Sigmoid colon (tissue), 6 donors: ENCODE measurements at regions not wholly inside any gene's neighbourhood (a gene's known extent, or its start where the extent isn't known, plus 50 kb on each side); places are given as distances from the start of the nearest gene placed in this dataset.

Source experiments
- DNase-seq: peaks from one replicate; pipeline ENCODE4 v3.0.0-alpha.2; 2019
- H3K27ac ChIP-seq, 4 donors: fragments of 200-600 bp; sonication (generic); one replicate each; pipeline ENCODE4 v1.5.1; 2016 to 2019; ENCODE audit warnings: mild to moderate bottlenecking in 1 of 4
- H3K27me3 ChIP-seq, 3 donors: fragments of 200-600 bp; sonication (generic); one replicate each; pipeline ENCODE4 v1.5.1; 2019; ENCODE audit warnings: mild to moderate bottlenecking in 1 of 3
- H3K36me3 ChIP-seq, 4 donors: fragments of 200-600 bp; sonication (generic); one replicate each; pipeline ENCODE4 v1.5.1; 2016 to 2019
- H3K4me1 ChIP-seq, 4 donors: fragments of 200-600 bp; sonication (generic); one replicate each; pipeline ENCODE4 v1.5.1; 2017 to 2019
- H3K4me3 ChIP-seq, 4 donors: fragments of 200-600 bp; sonication (generic); one replicate each; pipeline ENCODE4 v1.5.1; 2017 to 2019; ENCODE audit warnings: mild to moderate bottlenecking in 2 of 4, moderate library complexity in 1 of 4
- H3K9me3 ChIP-seq, 4 donors: fragments of 200-600 bp in 3 of 4; sonication (generic) in 3 of 4; one replicate each; pipeline versions ENCODE4 v1.5.1 to v1.6.1; 2013 to 2019
- CTCF ChIP-seq, 4 experiments: fragments of 450-650 bp in 3 of 4; fragments of 200-600 bp in 1 of 4; IDR thresholded peaks; one replicate each; pipeline ENCODE4 v1.5.1; 2016 to 2019; ENCODE audit warnings: antibody characterized with exemption in 4 of 4, mild to moderate bottlenecking in 3 of 4, moderate library complexity in 2 of 4
- EP300 ChIP-seq, 4 donors: sonication (generic); formaldehyde crosslinking; IDR thresholded peaks; one replicate each; pipeline ENCODE4 v1.6.1; 2017; ENCODE audit warnings: antibody characterized with exemption in 4 of 4
- POLR2A ChIP-seq, 2 donors: fragments of 450-650 bp; IDR thresholded peaks; one replicate each; pipeline ENCODE4 v1.6.1; 2016; ENCODE audit warnings: antibody characterized with exemption in 2 of 2, mild to moderate bottlenecking in 2 of 2, moderate library complexity in 2 of 2
- POLR2AphosphoS5 ChIP-seq, 4 donors: sonication (generic); formaldehyde crosslinking; IDR thresholded peaks; one replicate each; pipeline ENCODE4 v1.6.1; 2017; ENCODE audit warnings: antibody characterized with exemption in 4 of 4
- WGBS, 2 donors: extraction: QIAGEN DNeasy Blood & Tissue Kit; methylation state at CpG; one replicate each; pipeline ENCODE4 v1.1.7; 2013; 5-methylcytosine and 5-hydroxymethylcytosine counted together
- intact Hi-C: fragments of 100-400 bp; cut with DNase I; formaldehyde crosslinking; loops from one replicate; pipeline ENCODE4 v1.15.1; 2023
- donor health status: healthy with polysubstance abuse.
- donor health status: healthy.

- Histone ChIP-seq H3K27ac (no peak overlapping the region), H3K27me3 (no peaks in the 10 kb centered on the region), H3K4me3 (no peak overlapping the region), H3K9me3 (no peaks in the 10 kb centered on the region), H3K36me3 (no peaks in the 10 kb centered on the region), H3K4me1 (no peaks in the 10 kb centered on the region)
- intact Hi-C loops, result no loop called here
- TF ChIP-seq POLR2A (IDR thresholded peaks at IDR 0.05) (no peak), EP300 (IDR thresholded peaks at IDR 0.05) (no peak), CTCF (IDR thresholded peaks at IDR 0.05) (no peak), POLR2AphosphoS5 (IDR thresholded peaks at IDR 0.05) (no peak)
- WGBS, 2 donors, result 86 to 92% methylated on average over 20 of the region's 20 CpGs
- DNase-seq, result no peak
These were observed 2017.3 kb downstream of the LRRC4C start for GRCh38 chr11:39442177-39442576.

GRCh38 chr11:39435641-39436040, 2023.8 kb downstream of the LRRC4C start:
- no peak overlapping the region for H3K27ac ChIP-seq
- no peaks in the 10 kb centered on the region for H3K9me3 ChIP-seq
- no peak for DNase-seq
- TF ChIP-seq POLR2A (IDR thresholded peaks at IDR 0.05), result no peak
- no peak for TF ChIP-seq CTCF (IDR thresholded peaks at IDR 0.05)
- H3K4me3 ChIP-seq, result no peak overlapping the region
- H3K4me1 ChIP-seq, result peaks cover 0 to 3% (median 0%) of the 10 kb centered on the region in 4 donors
- H3K36me3 ChIP-seq, result no peaks in the 10 kb centered on the region
- 88 to 89% methylated on average over 3 of the region's 3 CpGs for WGBS, 2 donors
- no peaks in the 10 kb centered on the region for H3K27me3 ChIP-seq
- intact Hi-C loops, result no loop called here

GRCh38 chr11:39434466-39434865, 2025.0 kb downstream of the LRRC4C start:
- Histone ChIP-seq H3K9me3 (no peaks in the 10 kb centered on the region), H3K36me3 (no peaks in the 10 kb centered on the region), H3K4me1 (peaks cover 0 to 3% (median 0%) of the 10 kb centered on the region in 4 donors), H3K27ac (no peak overlapping the region), H3K4me3 (no peak overlapping the region), H3K27me3 (no peaks in the 10 kb centered on the region)
- no peak for DNase-seq
- intact Hi-C loops, result no loop called here
- 68 to 75% methylated on average over 1 of the region's 1 CpG for WGBS, 2 donors
- TF ChIP-seq POLR2A (IDR thresholded peaks at IDR 0.05) (no peak), CTCF (IDR thresholded peaks at IDR 0.05) (no peak), POLR2AphosphoS5 (IDR thresholded peaks at IDR 0.05) (no peak)

- H3K36me3 ChIP-seq, result no peaks in the 10 kb centered on the region
- H3K4me1 ChIP-seq, result peaks cover 0 to 3% (median 0%) of the 10 kb centered on the region in 4 donors
- no peak overlapping the region for H3K4me3 ChIP-seq
- H3K27ac ChIP-seq, result no peak overlapping the region
- WGBS, 2 donors, result 2 to 22% methylated on average over 1 of the region's 1 CpG
- DNase-seq, result no peak
- H3K27me3 ChIP-seq, result no peaks in the 10 kb centered on the region
- H3K9me3 ChIP-seq, result no peaks in the 10 kb centered on the region
- intact Hi-C loops, result no loop called here
- no peak for TF ChIP-seq POLR2A (IDR thresholded peaks at IDR 0.05)
- TF ChIP-seq EP300 (IDR thresholded peaks at IDR 0.05), result no peak
- no peak for TF ChIP-seq CTCF (IDR thresholded peaks at IDR 0.05)
- no peak for TF ChIP-seq POLR2AphosphoS5 (IDR thresholded peaks at IDR 0.05)
These were observed 2026.5 kb downstream of the LRRC4C start for GRCh38 chr11:39432929-39433328.

GRCh38 chr11:39425226-39425625, 2034.2 kb downstream of the LRRC4C start:
- Histone ChIP-seq H3K27me3 (peaks cover 0 to 3% (median 0%) of the 10 kb centered on the region in 3 donors), H3K4me3 (no peak overlapping the region), H3K27ac (no peak overlapping the region), H3K9me3 (no peaks in the 10 kb centered on the region), H3K4me1 (no peaks in the 10 kb centered on the region), H3K36me3 (no peaks in the 10 kb centered on the region)
- no peak for DNase-seq
- no peak for TF ChIP-seq POLR2A (IDR thresholded peaks at IDR 0.05)
- no peak for TF ChIP-seq POLR2AphosphoS5 (IDR thresholded peaks at IDR 0.05)
- no peak for TF ChIP-seq EP300 (IDR thresholded peaks at IDR 0.05)
- no peak for TF ChIP-seq CTCF (IDR thresholded peaks at IDR 0.05)
- WGBS, 2 donors, result 92% methylated on average over 2 of the region's 2 CpGs
- intact Hi-C loops, result no loop called here
